ENCODE measurements at regions not wholly inside any gene's neighbourhood (a gene's known extent, or its start where the extent isn't known, plus 50 kb on each side); places are given as distances from the start of the nearest gene placed in this dataset.
"Not testable (repeated sequence)": the region's sequence is repeated elsewhere in the genome, so short reads cannot be mapped to it uniquely, and the experiment has no call there.

DNA sequence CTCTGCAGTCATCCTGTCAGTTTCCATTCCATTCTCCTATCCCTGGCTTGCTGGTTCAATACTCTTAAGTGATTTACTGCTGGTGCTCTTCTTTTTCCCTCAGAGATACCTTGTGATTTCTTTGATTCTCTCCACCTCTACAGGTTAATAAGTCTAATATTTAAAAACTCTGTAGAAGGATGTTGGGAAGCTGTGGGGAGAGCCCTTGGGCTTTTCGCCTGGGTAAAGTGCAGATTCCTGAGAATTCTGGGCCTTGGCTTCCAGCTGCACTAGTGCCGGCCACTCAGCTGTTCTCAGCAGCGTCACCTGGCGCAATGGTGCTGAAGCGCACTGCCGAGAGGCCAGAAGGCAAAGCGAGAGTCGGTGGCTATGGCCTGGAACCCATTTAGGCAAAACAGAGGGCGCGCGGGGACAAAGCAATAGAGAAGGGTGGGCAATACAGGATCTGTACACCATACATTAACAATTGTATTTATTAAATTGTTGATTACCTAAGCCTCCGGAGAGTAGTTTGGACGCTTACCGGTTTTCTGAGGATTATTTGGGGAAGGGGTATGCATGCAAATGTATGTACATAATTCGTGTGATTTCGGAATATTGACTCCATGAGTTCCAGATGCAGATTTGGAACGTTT lies 130.3 kb downstream of the PPIAL4A start:
- H3K79me2 ChIP-seq (ENCODE audit: low read depth); POLR2A ChIA-PET (ENCODE audit: unreplicated experiment); H3K27ac ChIP-seq; H3K36me3 ChIP-seq (ENCODE audit: low read depth); H3K9me2 ChIP-seq (ENCODE audit: insufficient read depth); intact Hi-C loops (cut with micrococcal nuclease; ENCODE audit: unreplicated experiment); H4K20me1 ChIP-seq (ENCODE audit: insufficient read depth); H3K27me3 ChIP-seq (ENCODE audit: insufficient read depth, low read depth); BruUV-seq (replicated peaks); CTCF ChIA-PET; H3K9me3 ChIP-seq (ENCODE audit: insufficient read depth, low read depth); H2AFZ ChIP-seq; H3F3A ChIP-seq (ENCODE audit: insufficient read depth, low read depth); H3K4me1 ChIP-seq (replicated peaks; ENCODE audit: insufficient read depth): not testable (repeated sequence)
- DNase-seq, result peak; percentile 4 to 15
- TF ChIP-seq, protein P1, sequence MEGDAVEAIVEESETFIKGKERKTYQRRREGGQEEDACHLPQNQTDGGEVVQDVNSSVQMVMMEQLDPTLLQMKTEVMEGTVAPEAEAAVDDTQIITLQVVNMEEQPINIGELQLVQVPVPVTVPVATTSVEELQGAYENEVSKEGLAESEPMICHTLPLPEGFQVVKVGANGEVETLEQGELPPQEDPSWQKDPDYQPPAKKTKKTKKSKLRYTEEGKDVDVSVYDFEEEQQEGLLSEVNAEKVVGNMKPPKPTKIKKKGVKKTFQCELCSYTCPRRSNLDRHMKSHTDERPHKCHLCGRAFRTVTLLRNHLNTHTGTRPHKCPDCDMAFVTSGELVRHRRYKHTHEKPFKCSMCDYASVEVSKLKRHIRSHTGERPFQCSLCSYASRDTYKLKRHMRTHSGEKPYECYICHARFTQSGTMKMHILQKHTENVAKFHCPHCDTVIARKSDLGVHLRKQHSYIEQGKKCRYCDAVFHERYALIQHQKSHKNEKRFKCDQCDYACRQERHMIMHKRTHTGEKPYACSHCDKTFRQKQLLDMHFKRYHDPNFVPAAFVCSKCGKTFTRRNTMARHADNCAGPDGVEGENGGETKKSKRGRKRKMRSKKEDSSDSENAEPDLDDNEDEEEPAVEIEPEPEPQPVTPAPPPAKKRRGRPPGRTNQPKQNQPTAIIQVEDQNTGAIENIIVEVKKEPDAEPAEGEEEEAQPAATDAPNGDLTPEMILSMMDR (conservative IDR thresholded peaks at IDR 0.05), result peak; percentile 60
- H3K4me2 ChIP-seq, result peak overlapping the region; percentile 50
- H3K4me3 ChIP-seq, result peak overlapping the region; percentile 56

DNA sequence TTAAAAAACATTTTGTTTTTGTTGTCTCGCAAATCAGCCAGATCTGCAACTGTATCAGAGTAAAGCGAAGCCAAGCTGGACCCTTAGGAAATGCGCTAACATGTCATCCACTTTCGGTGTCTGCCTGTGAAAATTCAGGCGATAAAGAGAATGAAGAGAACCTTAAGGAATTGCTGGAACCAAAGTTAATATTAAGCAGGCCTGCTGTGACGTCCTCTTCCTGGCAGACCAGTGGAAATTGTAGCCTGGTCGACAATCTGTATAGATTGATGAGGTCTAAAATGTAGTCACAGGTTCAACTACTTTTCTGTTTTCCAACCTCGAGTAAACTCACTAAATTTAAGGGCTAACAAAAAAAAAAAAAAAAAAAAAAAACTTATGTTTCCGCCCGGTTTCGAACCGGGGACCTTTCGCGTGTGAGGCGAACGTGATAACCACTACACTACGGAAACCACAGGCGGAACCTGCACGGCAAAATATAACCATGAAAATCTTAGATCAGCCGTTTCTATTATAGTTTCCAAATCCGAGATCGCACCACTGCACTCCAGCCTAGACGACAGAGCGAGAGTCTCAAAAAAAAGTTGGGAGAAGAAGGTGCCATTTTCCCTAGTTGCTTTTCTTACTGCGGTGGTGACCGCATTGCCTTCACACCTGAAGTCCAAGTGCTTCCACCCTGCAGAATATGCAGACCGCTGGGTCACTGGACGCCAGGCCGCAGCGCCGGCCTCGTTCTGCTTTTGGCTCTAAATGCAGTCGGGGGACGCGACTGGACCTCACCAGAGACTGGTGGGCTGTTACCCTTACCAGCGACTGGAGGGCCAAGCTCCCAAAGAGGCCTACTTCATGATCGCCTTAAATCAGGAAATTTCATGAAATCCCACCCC lies 131.0 kb downstream of the PPIAL4A start:
- CTCF ChIA-PET, result not testable (repeated sequence)
- peak overlapping the region; percentile 57; the same call in 1 of the 2 replicates for H3K4me3 ChIP-seq

DNA sequence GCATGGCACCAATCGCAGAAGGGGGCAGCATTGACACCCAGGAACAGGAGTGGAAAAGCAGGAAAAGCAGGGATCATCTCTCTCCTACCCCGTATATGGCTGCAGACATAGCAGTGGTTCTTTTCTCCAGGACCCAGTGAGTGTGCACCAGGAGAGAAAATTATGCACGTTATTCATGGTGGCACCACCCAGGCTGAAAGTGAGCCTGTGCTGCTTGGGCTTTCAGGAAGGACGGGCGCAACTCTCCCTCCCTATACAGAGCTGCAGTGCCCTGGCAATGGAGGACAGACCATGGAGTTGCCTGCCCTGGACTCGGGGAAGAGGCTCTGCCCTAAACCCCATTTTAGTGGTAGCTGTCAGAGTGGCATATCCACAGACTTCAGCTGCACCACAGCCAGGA lies 132.1 kb downstream of the PPIAL4A start:
- H3K27me3 ChIP-seq (ENCODE audit: insufficient read depth, low read depth); CTCF ChIA-PET; H3K79me2 ChIP-seq (ENCODE audit: low read depth); H3F3A ChIP-seq (ENCODE audit: insufficient read depth, low read depth); POLR2A ChIA-PET (ENCODE audit: unreplicated experiment); H2AFZ ChIP-seq; H3K27ac ChIP-seq; H3K36me3 ChIP-seq (ENCODE audit: low read depth); H3K9me3 ChIP-seq (ENCODE audit: insufficient read depth, low read depth); H3K9me2 ChIP-seq (ENCODE audit: insufficient read depth); H4K20me1 ChIP-seq (ENCODE audit: insufficient read depth); H3K4me1 ChIP-seq (replicated peaks; ENCODE audit: insufficient read depth); BruUV-seq (replicated peaks); intact Hi-C loops (cut with micrococcal nuclease; ENCODE audit: unreplicated experiment): not testable (repeated sequence)
- peak in 1 of 2 experiments; percentile 6 for DNase-seq
- peak overlapping the region; percentile 80 for H3K4me2 ChIP-seq
- peak overlapping the region; percentile 28; the same call in 1 of the 2 replicates for H3K4me3 ChIP-seq

More for the DNA sequence above, 131.0 kb downstream of the PPIAL4A start:
- H3K36me3 ChIP-seq (ENCODE audit: low read depth); H3K9me2 ChIP-seq (ENCODE audit: insufficient read depth); H3K9me3 ChIP-seq (ENCODE audit: insufficient read depth, low read depth); H3K4me1 ChIP-seq (replicated peaks; ENCODE audit: insufficient read depth); POLR2A ChIA-PET (ENCODE audit: unreplicated experiment); H3F3A ChIP-seq (ENCODE audit: insufficient read depth, low read depth); BruUV-seq (replicated peaks); H3K27ac ChIP-seq; intact Hi-C loops (cut with micrococcal nuclease; ENCODE audit: unreplicated experiment); H4K20me1 ChIP-seq (ENCODE audit: insufficient read depth); H3K27me3 ChIP-seq (ENCODE audit: insufficient read depth, low read depth); H3K79me2 ChIP-seq (ENCODE audit: low read depth): not testable (repeated sequence)
- Histone ChIP-seq H3K4me2 (peak overlapping the region; percentile 80), H2AFZ (0 out of 2 replicates have a peak overlapping the region, but pooled peaks have one; percentile 64)
- DNase-seq, result peak; percentile 56 to 68

DNA sequence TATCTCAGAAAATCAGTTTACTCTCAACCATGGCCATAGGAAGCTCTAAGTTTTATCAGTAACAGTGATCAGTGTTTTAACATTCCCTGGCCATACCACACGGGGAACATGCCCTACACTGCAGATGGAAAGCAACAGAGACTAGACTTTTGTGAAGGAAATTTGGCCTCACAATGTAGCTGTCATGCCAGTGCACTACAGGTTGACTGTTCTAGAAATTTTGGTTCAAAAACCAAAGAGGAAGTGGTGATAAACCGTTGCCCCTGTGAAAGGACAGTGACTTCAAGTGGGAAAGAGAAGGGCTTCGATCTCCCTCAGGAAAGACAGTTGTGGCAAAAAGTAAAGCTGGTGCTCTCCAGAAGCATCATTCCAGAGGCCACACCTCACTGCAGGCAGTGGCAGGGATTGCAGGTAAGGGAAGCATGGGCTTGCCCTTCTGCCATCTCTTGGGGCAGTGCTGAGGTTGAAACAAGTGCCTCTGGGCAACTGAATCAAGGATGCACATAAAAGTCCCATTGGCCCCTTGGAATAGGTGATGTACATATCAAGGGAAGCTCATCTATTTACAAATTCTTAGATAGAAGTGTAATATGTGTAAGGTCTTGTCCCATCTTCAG lies 143.4 kb downstream of the PPIAL4A start:
- BruUV-seq (replicated peaks); H3K4me1 ChIP-seq (replicated peaks; ENCODE audit: insufficient read depth); H2AFZ ChIP-seq; DNase-seq; H3K4me3 ChIP-seq; H3K27me3 ChIP-seq (ENCODE audit: insufficient read depth, low read depth); H3F3A ChIP-seq (ENCODE audit: insufficient read depth, low read depth); H4K20me1 ChIP-seq (ENCODE audit: insufficient read depth); H3K9me3 ChIP-seq (ENCODE audit: insufficient read depth, low read depth); H3K4me2 ChIP-seq; H3K36me3 ChIP-seq (ENCODE audit: low read depth); H3K27ac ChIP-seq; intact Hi-C loops (cut with micrococcal nuclease; ENCODE audit: unreplicated experiment); H3K79me2 ChIP-seq (ENCODE audit: low read depth); CTCF ChIA-PET; H3K9me2 ChIP-seq (ENCODE audit: insufficient read depth); POLR2A ChIA-PET (ENCODE audit: unreplicated experiment): not testable (repeated sequence)

DNA sequence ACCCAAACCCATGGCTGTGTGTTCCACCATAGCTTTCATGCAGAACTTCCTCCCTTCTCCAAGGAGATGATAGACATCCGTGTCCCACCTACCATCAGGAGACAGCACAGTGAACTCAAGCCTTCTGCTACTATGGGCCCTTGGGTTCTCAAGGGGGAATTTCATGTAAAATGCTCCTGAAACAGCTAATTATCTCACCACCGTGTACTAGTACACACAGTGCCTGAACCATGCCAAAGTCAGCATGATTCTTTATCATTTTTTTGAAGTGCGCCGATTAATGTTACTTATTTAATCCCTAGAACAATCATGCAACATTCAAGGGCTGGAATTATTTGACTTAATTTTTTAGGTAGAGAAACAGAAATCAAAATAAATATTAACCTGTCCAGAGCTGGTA lies 147.2 kb downstream of the PPIAL4A start:
- H3K4me3 ChIP-seq; H2AFZ ChIP-seq; H3K9me3 ChIP-seq (ENCODE audit: insufficient read depth, low read depth); DNase-seq; intact Hi-C loops (cut with micrococcal nuclease; ENCODE audit: unreplicated experiment); H3K4me1 ChIP-seq (replicated peaks; ENCODE audit: insufficient read depth); CTCF ChIA-PET; H3K9me2 ChIP-seq (ENCODE audit: insufficient read depth); H3K79me2 ChIP-seq (ENCODE audit: low read depth); POLR2A ChIA-PET (ENCODE audit: unreplicated experiment); BruUV-seq (replicated peaks); H3K4me2 ChIP-seq; H3F3A ChIP-seq (ENCODE audit: insufficient read depth, low read depth); H3K36me3 ChIP-seq (ENCODE audit: low read depth); H3K27me3 ChIP-seq (ENCODE audit: insufficient read depth, low read depth); H3K27ac ChIP-seq; H4K20me1 ChIP-seq (ENCODE audit: insufficient read depth): not testable (repeated sequence)

DNA sequence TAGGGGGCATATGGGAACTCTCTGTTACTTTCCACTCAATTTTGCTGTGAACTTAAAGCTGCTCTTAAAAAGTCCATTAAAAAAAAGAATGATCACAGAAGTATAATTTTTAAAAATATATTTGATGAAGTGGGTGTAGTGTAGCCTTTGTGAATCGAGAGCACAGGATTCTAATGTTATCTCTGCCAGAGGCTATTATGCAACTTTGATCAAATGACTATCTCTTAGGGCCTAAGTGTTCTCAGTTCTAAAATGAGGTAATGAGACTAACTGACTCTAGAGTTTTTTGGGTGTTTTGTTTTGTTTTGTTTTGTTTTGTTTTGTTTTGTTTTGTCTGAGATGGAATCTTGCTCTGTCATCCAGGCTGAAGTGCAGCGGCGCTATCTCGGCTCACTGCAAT lies 143.2 kb downstream of the FAM72B start:
- H3K36me3 ChIP-seq (ENCODE audit: low read depth); H3K9me2 ChIP-seq (ENCODE audit: insufficient read depth); H3K27ac ChIP-seq; H3K27me3 ChIP-seq (ENCODE audit: insufficient read depth, low read depth); POLR2A ChIA-PET (ENCODE audit: unreplicated experiment); H3K4me2 ChIP-seq; H3K9me3 ChIP-seq (ENCODE audit: insufficient read depth, low read depth); intact Hi-C loops (cut with micrococcal nuclease; ENCODE audit: unreplicated experiment); H3K79me2 ChIP-seq (ENCODE audit: low read depth); BruUV-seq (replicated peaks); H2AFZ ChIP-seq; H3K4me1 ChIP-seq (replicated peaks; ENCODE audit: insufficient read depth); DNase-seq; H3K4me3 ChIP-seq; CTCF ChIA-PET; H3F3A ChIP-seq (ENCODE audit: insufficient read depth, low read depth); H4K20me1 ChIP-seq (ENCODE audit: insufficient read depth): not testable (repeated sequence)
